B cell (primary cell): ENCODE measurements at regions not wholly inside any gene's neighbourhood (a gene's known extent, or its start where the extent isn't known, plus 50 kb on each side); places are given as distances from the start of the nearest gene placed in this dataset.

ENCODE experiments used
- ATAC-seq: fragments of 200-7000 bp; cut with Tn5 transposase; one replicate; pipeline ENCODE4 v1.10.0; 2021; ENCODE audit warnings: low read depth, mild to moderate bottlenecking, moderate number of reproducible peaks, moderate library complexity
- CTCF ChIA-PET: fragments of 350-600 bp; sonication (Branson Sonifier 250); formaldehyde crosslinking; loops from one replicate; lab custom pipeline; 2021; ENCODE audit warnings: antibody characterized with exemption, inconsistent platforms; lab: Charles Lee
- POLR2A ChIA-PET: fragments of 350-600 bp; sonication (Branson Sonifier 250); formaldehyde crosslinking; loops from one replicate; lab custom pipeline; 2021; ENCODE audit warnings: antibody characterized with exemption; lab: Charles Lee
- DNase-seq: peaks from one replicate; pipeline ENCODE4 v3.0.0; 2013
- H2AFZ ChIP-seq: 2 replicates; pipeline ENCODE4 v1.6.1; 2012; ENCODE audit warnings: mild to moderate bottlenecking, low read depth, low read length; ENCODE audit not compliant: insufficient read depth, poor library complexity, severe bottlenecking
- H3K27ac ChIP-seq, 2 donors: 1 replicate in 1 of 2; 2 replicates in 1 of 2; pipeline ENCODE4 v1.5.1; 2012 to 2013; ENCODE audit warnings: low read length in 2 of 2, mild to moderate bottlenecking in 2 of 2, moderate library complexity in 1 of 2
- H3K27me3 ChIP-seq, 4 experiments: fragments of 200-600 bp in 1 of 4; sonication (generic) in 1 of 4; replicated peaks in 1 of 4; 1 replicate in 2 of 4; 2 replicates in 2 of 4; pipeline versions ENCODE4 v1.6.1 to v1.7.0; 2013 to 2016; ENCODE audit warnings: low read length in 3 of 4, mild to moderate bottlenecking in 2 of 4, mixed read lengths in 1 of 4, moderate library complexity in 1 of 4; ENCODE audit not compliant: insufficient read depth in 4 of 4, control insufficient read depth in 3 of 4; ENCODE audit errors: control extremely low read depth in 1 of 4
- H3K36me3 ChIP-seq, 2 experiments: replicated peaks in 1 of 2; 1 replicate in 1 of 2; 2 replicates in 1 of 2; pipeline versions ENCODE4 v1.6.1 to v1.7.1; 2013; ENCODE audit warnings: low read length in 1 of 2; ENCODE audit not compliant: insufficient read depth in 2 of 2, control insufficient read depth in 1 of 2; ENCODE audit errors: control extremely low read depth in 1 of 2, extremely low read depth in 1 of 2
- H3K4me1 ChIP-seq, 2 donors: fragments of 200-600 bp in 1 of 2; sonication (generic) in 1 of 2; 1 replicate in 1 of 2; 2 replicates in 1 of 2; pipeline versions ENCODE4 v1.5.1 to v1.6.1; 2013 to 2017; ENCODE audit warnings: low read length in 2 of 2; ENCODE audit not compliant: control insufficient read depth in 2 of 2, insufficient read depth in 2 of 2
- H3K4me2 ChIP-seq: replicated peaks from 2 replicates; pipeline ENCODE3; 2012; ENCODE audit warnings: mild to moderate bottlenecking, low read depth, low read length; ENCODE audit not compliant: poor library complexity, severe bottlenecking
- H3K4me3 ChIP-seq, 5 experiments: fragments of 200-600 bp in 1 of 5; sonication (generic) in 1 of 5; 1 replicate in 3 of 5; 2 replicates in 2 of 5; pipeline versions ENCODE4 v1.5.1 to v1.7.0; 2011 to 2016; ENCODE audit warnings: low read length in 4 of 5, mild to moderate bottlenecking in 4 of 5, low read depth in 2 of 5, control low read depth in 1 of 5, moderate library complexity in 1 of 5; ENCODE audit not compliant: insufficient read depth in 1 of 5; ENCODE audit errors: control extremely low read depth in 1 of 5, extremely low read depth in 1 of 5
- H3K79me2 ChIP-seq: fragments of 200-600 bp; sonication (generic); one replicate; pipeline ENCODE4 v1.6.0; 2016; ENCODE audit warnings: low read length; ENCODE audit not compliant: control insufficient read depth, insufficient read depth
- H3K9ac ChIP-seq: fragments of 200-600 bp; sonication (generic); 2 replicates; pipeline ENCODE4 v1.6.1; 2017; ENCODE audit warnings: mild to moderate bottlenecking, low read length, moderate library complexity
- H3K9me3 ChIP-seq, 3 donors: one replicate each; pipeline versions ENCODE4 v1.6.1 to v1.7.1; 2013; ENCODE audit warnings: low read length in 2 of 3; ENCODE audit not compliant: control insufficient read depth in 2 of 3, insufficient read depth in 1 of 3; ENCODE audit errors: control extremely low read depth in 1 of 3
- H4K20me1 ChIP-seq: 2 replicates; pipeline ENCODE4 v1.6.0; 2012; ENCODE audit warnings: mild to moderate bottlenecking, low read length; ENCODE audit not compliant: insufficient read depth, control insufficient read depth, poor library complexity, severe bottlenecking
- H3K27ac Mint-ChIP-seq: one replicate; pipeline ENCODE4 v1.8.0; 2021; ENCODE audit warnings: mixed read lengths
- H3K27me3 Mint-ChIP-seq: one replicate; pipeline ENCODE4 v1.8.0; 2021; ENCODE audit warnings: mixed read lengths
- H3K4me1 Mint-ChIP-seq: one replicate; pipeline ENCODE4 v1.8.0; 2021; ENCODE audit warnings: mixed read lengths
- H3K4me3 Mint-ChIP-seq: one replicate; pipeline ENCODE4 v1.8.0; 2021; ENCODE audit warnings: mixed read lengths
- H3K9me3 Mint-ChIP-seq: one replicate; pipeline ENCODE4 v1.8.0; 2022; ENCODE audit warnings: mixed read lengths; ENCODE audit not compliant: insufficient read depth
- CTCF ChIP-seq: fragments of 200-600 bp; IDR thresholded peaks from one replicate; pipeline ENCODE4 v1.8.0; 2022; ENCODE audit warnings: antibody characterized with exemption, mild to moderate bottlenecking
- EZH2 ChIP-seq: IDR thresholded peaks from 2 replicates; pipeline ENCODE4 v1.6.1; 2012; ENCODE audit warnings: borderline replicate concordance, low read depth, mild to moderate bottlenecking, moderate library complexity, low read length; ENCODE audit not compliant: insufficient read depth, poor library complexity, severe bottlenecking
- WGBS: methylation state at CpG from one replicate; pipeline ENCODE4 v1.1.5; 2013; ENCODE audit warnings: missing lambda C conversion rate; ENCODE audit not compliant: insufficient coverage; 5-methylcytosine and 5-hydroxymethylcytosine counted together
- intact Hi-C: fragments of 100-400 bp; cut with micrococcal nuclease; formaldehyde crosslinking; loops from one replicate; pipeline ENCODE4 v1.10.0; 2022

GRCh38 chr12:88944397-88944796, 364.1 kb upstream of the KITLG start:
- H3K36me3 ChIP-seq, result no peaks in the 10 kb centered on the region
- no peak for ATAC-seq
- H3K9ac ChIP-seq, result no peak overlapping the region
- no peak for DNase-seq
- H3K27ac Mint-ChIP-seq, result no peak overlapping the region
- no peaks in the 10 kb centered on the region for H3K27me3 ChIP-seq
- CTCF ChIA-PET, result no interaction called here
- no peak overlapping the region for H3K4me3 ChIP-seq
- intact Hi-C loops, result no loop called here
- peaks cover 8% of the 10 kb centered on the region for H3K27me3 Mint-ChIP-seq
- no peak overlapping the region for H3K27ac ChIP-seq
- no peak overlapping the region for H3K4me3 Mint-ChIP-seq
- POLR2A ChIA-PET, result no interaction called here
- H3K79me2 ChIP-seq, result no peaks in the 10 kb centered on the region
- no peak overlapping the region for H2AFZ ChIP-seq
- H3K4me2 ChIP-seq, result no peak overlapping the region
- no peaks in the 10 kb centered on the region for H4K20me1 ChIP-seq
- TF ChIP-seq CTCF, result no peak
- TF ChIP-seq EZH2, result no peak
- H3K4me1 ChIP-seq, result no peaks in the 10 kb centered on the region
- H3K4me1 Mint-ChIP-seq, result no peaks in the 10 kb centered on the region
- H3K9me3 ChIP-seq, result no peaks in the 10 kb centered on the region
- WGBS, result no CpG with 5 or more reads among the region's 3 CpGs
- H3K9me3 Mint-ChIP-seq, result no peaks in the 10 kb centered on the region

DNA sequence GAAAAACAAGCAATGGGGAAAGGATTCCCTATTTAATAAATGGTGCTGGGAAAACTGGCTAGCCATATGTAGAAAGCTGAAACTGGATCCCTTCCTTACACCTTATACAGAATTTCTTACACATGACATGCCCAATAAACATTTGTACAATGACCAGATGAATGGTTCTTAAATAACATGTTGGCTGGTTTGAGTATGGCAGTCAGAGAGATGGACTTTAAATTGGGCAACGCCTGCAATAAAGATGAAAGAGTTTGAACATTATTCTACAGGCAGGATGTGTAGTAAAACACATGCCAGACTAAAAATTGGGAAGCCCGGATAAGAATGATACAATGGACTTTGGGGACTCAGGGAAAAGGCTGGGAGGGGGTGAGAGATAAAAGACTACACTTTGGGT, 360.6 kb upstream of the KITLG start:
- Histone ChIP-seq H3K9ac (no peak overlapping the region), H2AFZ (no peak overlapping the region), H3K27ac (no peak overlapping the region), H3K4me3 (no peak overlapping the region), H3K4me1 (no peaks in the 10 kb centered on the region), H3K79me2 (no peaks in the 10 kb centered on the region), H3K27me3 (no peaks in the 10 kb centered on the region), H4K20me1 (no peaks in the 10 kb centered on the region), H3K9me3 (no peaks in the 10 kb centered on the region), H3K4me2 (no peak overlapping the region), H3K36me3 (no peaks in the 10 kb centered on the region)
- Mint-ChIP-seq H3K4me3 (no peak overlapping the region), H3K27me3 (peaks cover 2% of the 10 kb centered on the region), H3K4me1 (no peaks in the 10 kb centered on the region), H3K27ac (no peak overlapping the region), H3K9me3 (no peaks in the 10 kb centered on the region)
- ATAC-seq (no peak), DNase-seq (no peak)
- TF ChIP-seq CTCF, result no peak
- no peak for TF ChIP-seq EZH2
- CTCF ChIA-PET, result no interaction called here
- 68% methylated on average over 2 of the region's 2 CpGs for WGBS
- POLR2A ChIA-PET, result no interaction called here
- intact Hi-C loops, result no loop called here
